H9 (cell line): ENCODE measurements at regions not wholly inside any gene's neighbourhood (a gene's known extent, or its start where the extent isn't known, plus 50 kb on each side); places are given as distances from the start of the nearest gene placed in this dataset.

ENCODE experiments used
- DNase-seq: peaks from one replicate; pipeline ENCODE4 v3.0.0-alpha.2; 2017
- H2AFZ ChIP-seq: one replicate; pipeline ENCODE4 v1.6.1; 2013; ENCODE audit warnings: mild to moderate bottlenecking, low read length, control low read depth, moderate library complexity
- H2AK5ac ChIP-seq: 2 replicates; pipeline ENCODE4 v1.6.1; 2013; ENCODE audit warnings: low read length, control low read depth, mixed read lengths; ENCODE audit not compliant: insufficient read length
- H2BK120ac ChIP-seq: one replicate; pipeline ENCODE4 v1.6.1; 2013; ENCODE audit warnings: low read depth, mild to moderate bottlenecking, low read length, control low read depth, inconsistent platforms; ENCODE audit not compliant: poor library complexity, severe bottlenecking
- H2BK12ac ChIP-seq: 2 replicates; pipeline ENCODE4 v1.6.1; 2013; ENCODE audit warnings: low read length, control low read depth, mixed read lengths, low read depth; ENCODE audit not compliant: insufficient read length
- H2BK15ac ChIP-seq: 2 replicates; pipeline ENCODE4 v1.6.1; 2013; ENCODE audit warnings: low read depth, low read length, control low read depth
- H2BK20ac ChIP-seq: one replicate; pipeline ENCODE4 v1.6.1; 2013; ENCODE audit warnings: low read depth, mild to moderate bottlenecking, low read length, control low read depth, inconsistent platforms; ENCODE audit not compliant: poor library complexity, severe bottlenecking
- H2BK5ac ChIP-seq: 2 replicates; pipeline ENCODE4 v1.6.1; 2013; ENCODE audit warnings: low read length, control low read depth, mixed read lengths; ENCODE audit not compliant: insufficient read length
- H3K14ac ChIP-seq: 2 replicates; pipeline ENCODE4 v1.6.1; 2013; ENCODE audit warnings: low read length, control low read depth; ENCODE audit not compliant: insufficient read depth
- H3K18ac ChIP-seq: 2 replicates; pipeline ENCODE4 v1.6.1; 2013; ENCODE audit warnings: low read depth, mild to moderate bottlenecking, mixed read lengths, low read length, control low read depth; ENCODE audit not compliant: insufficient read length
- H3K23ac ChIP-seq: 2 replicates; pipeline ENCODE4 v1.6.1; 2013; ENCODE audit warnings: low read length, control low read depth, mixed read lengths, low read depth; ENCODE audit not compliant: insufficient read length
- H3K23me2 ChIP-seq: 2 replicates; pipeline ENCODE4 v1.6.1; 2013; ENCODE audit warnings: low read depth, mild to moderate bottlenecking, mixed read lengths, low read length, control low read depth; ENCODE audit not compliant: insufficient read length, poor library complexity, severe bottlenecking
- H3K27ac ChIP-seq: 2 replicates; pipeline ENCODE4 v1.5.1; 2013; ENCODE audit warnings: low read length, control low read depth, mixed read lengths, low read depth; ENCODE audit not compliant: insufficient read length
- H3K27me3 ChIP-seq: 2 replicates; pipeline ENCODE4 v1.6.1; 2013; ENCODE audit warnings: low read length, control low read depth, inconsistent platforms; ENCODE audit not compliant: insufficient read depth
- H3K4ac ChIP-seq: 2 replicates; pipeline ENCODE4 v1.6.1; 2013; ENCODE audit warnings: low read depth, mild to moderate bottlenecking, control low read depth, inconsistent platforms, low read length, moderate library complexity
- H3K4me1 ChIP-seq: 2 replicates; pipeline ENCODE4 v1.6.1; 2013; ENCODE audit warnings: low read length, control low read depth, inconsistent platforms; ENCODE audit not compliant: insufficient read depth
- H3K4me2 ChIP-seq: 2 replicates; pipeline ENCODE4 v1.6.1; 2013; ENCODE audit warnings: low read length, control low read depth, mixed read lengths; ENCODE audit not compliant: insufficient read length, insufficient read depth
- H3K56ac ChIP-seq: 2 replicates; pipeline ENCODE4 v1.6.1; 2013; ENCODE audit warnings: low read depth, mild to moderate bottlenecking, mixed read lengths, low read length, control low read depth; ENCODE audit not compliant: insufficient read length
- H3K79me1 ChIP-seq: 2 replicates; pipeline ENCODE4 v1.6.1; 2013; ENCODE audit warnings: low read depth, mild to moderate bottlenecking, moderate library complexity, low read length, control low read depth, inconsistent platforms; ENCODE audit not compliant: insufficient read depth, poor library complexity, severe bottlenecking
- H3K79me2 ChIP-seq: 2 replicates; pipeline ENCODE4 v1.6.1; 2013; ENCODE audit warnings: low read length, control low read depth, inconsistent platforms; ENCODE audit not compliant: insufficient read depth
- H3K9ac ChIP-seq: 2 replicates; pipeline ENCODE4 v1.6.1; 2013; ENCODE audit warnings: low read length, control low read depth, mixed read lengths; ENCODE audit not compliant: insufficient read length; ENCODE audit errors: extremely low read depth
- H3K9me3 ChIP-seq: one replicate; pipeline ENCODE4 v1.6.1; 2013; ENCODE audit warnings: low read depth, low read length, inconsistent platforms; ENCODE audit not compliant: control insufficient read depth
- H3T11ph ChIP-seq: one replicate; pipeline ENCODE4 v1.6.1; 2013; ENCODE audit warnings: mild to moderate bottlenecking, low read length, control low read depth, inconsistent platforms
- H4K20me1 ChIP-seq: one replicate; pipeline ENCODE4 v1.6.1; 2013; ENCODE audit not compliant: control insufficient read depth, insufficient read length, insufficient read depth
- H4K5ac ChIP-seq: 2 replicates; pipeline ENCODE4 v1.6.1; 2013; ENCODE audit warnings: low read depth, mild to moderate bottlenecking, mixed read lengths, low read length, control low read depth; ENCODE audit not compliant: insufficient read length
- H4K8ac ChIP-seq: replicated peaks from 2 replicates; pipeline ENCODE4 v1.6.1; 2013; ENCODE audit warnings: low read length, control low read depth, mixed read lengths, low read depth; ENCODE audit not compliant: insufficient read length
- H4K91ac ChIP-seq: 2 replicates; pipeline ENCODE4 v1.6.1; 2013; ENCODE audit warnings: low read depth, mild to moderate bottlenecking, moderate library complexity, mixed read lengths, low read length, control low read depth; ENCODE audit not compliant: insufficient read length
- H3K27ac Mint-ChIP-seq, 3 experiments: 2 replicates in 2 of 3; 3 replicates in 1 of 3; pipeline ENCODE4 v1.8.0; 2020 to 2021; ENCODE audit warnings: mixed read lengths in 3 of 3, mild to moderate bottlenecking in 1 of 3, moderate library complexity in 1 of 3
- H3K27me3 Mint-ChIP-seq: 2 replicates; pipeline ENCODE4 v1.8.0; 2021; ENCODE audit warnings: low read depth, mild to moderate bottlenecking, moderate library complexity, mixed read lengths
- H3K36me3 Mint-ChIP-seq, 3 experiments: 2 replicates in 2 of 3; 3 replicates in 1 of 3; pipeline ENCODE4 v1.8.0; 2020 to 2021; ENCODE audit warnings: low read depth in 3 of 3, mixed read lengths in 3 of 3; ENCODE audit not compliant: insufficient read depth in 1 of 3
- H3K4me1 Mint-ChIP-seq, 2 experiments: 2 replicates each; pipeline ENCODE4 v1.8.0; 2020; ENCODE audit warnings: mixed read lengths in 2 of 2
- H3K4me3 Mint-ChIP-seq, 2 experiments: 2 replicates in 1 of 2; 3 replicates in 1 of 2; pipeline ENCODE4 v1.8.0; 2020 to 2021; ENCODE audit warnings: mild to moderate bottlenecking in 2 of 2, mixed read lengths in 2 of 2, moderate library complexity in 1 of 2
- H3K9me3 Mint-ChIP-seq, 2 experiments: 2 replicates in 1 of 2; 3 replicates in 1 of 2; pipeline ENCODE4 v1.8.0; 2020; ENCODE audit warnings: mild to moderate bottlenecking in 2 of 2, mixed read lengths in 2 of 2, moderate library complexity in 1 of 2
- CTCF ChIP-seq: fragments of 200-600 bp; sonication (generic); conservative IDR thresholded peaks from 3 replicates; pipeline ENCODE4 v1.8.0; 2021; ENCODE audit warnings: antibody characterized with exemption, mild to moderate bottlenecking
- WGBS: extraction: QIAGEN DNeasy Blood & Tissue Kit; methylation state at CpG from one replicate; pipeline ENCODE4 v1.1.7; 2013; ENCODE audit warnings: missing lambda C conversion rate, low lambda C conversion rate, mixed read lengths; ENCODE audit not compliant: insufficient read length; ENCODE audit errors: extremely low coverage; 5-methylcytosine and 5-hydroxymethylcytosine counted together

- no peak overlapping the region for H3K27ac Mint-ChIP-seq
- Histone ChIP-seq H3K27me3 (no peaks in the 10 kb centered on the region), H4K8ac (no peak overlapping the region), H2AFZ (no peak overlapping the region), H2BK12ac (no peak overlapping the region), H3K4ac (no peak overlapping the region), H4K91ac (no peak overlapping the region), H4K5ac (no peak overlapping the region), H4K20me1 (no peaks in the 10 kb centered on the region), H2BK5ac (no peak overlapping the region), H3K79me1 (no peaks in the 10 kb centered on the region), H2AK5ac (no peak overlapping the region), H3K14ac (no peak overlapping the region), H3T11ph (no peak overlapping the region), H2BK15ac (no peak overlapping the region), H2BK120ac (no peak overlapping the region), H3K27ac (no peak overlapping the region), H3K56ac (no peak overlapping the region), H3K23ac (no peak overlapping the region), H3K23me2 (no peaks in the 10 kb centered on the region), H3K79me2 (no peaks in the 10 kb centered on the region), H3K9me3 (no peaks in the 10 kb centered on the region), H2BK20ac (no peak overlapping the region), H3K18ac (no peak overlapping the region), H3K4me1 (peaks cover 3% of the 10 kb centered on the region; the same call in 1 of the 2 replicates), H3K9ac (no peak overlapping the region), H3K4me2 (no peak overlapping the region)
- H3K36me3 Mint-ChIP-seq = no peaks in the 10 kb centered on the region
- no peaks in the 10 kb centered on the region; the same call in 1 of the 2 replicates for H3K27me3 Mint-ChIP-seq
- H3K4me1 Mint-ChIP-seq = peaks cover 35 to 41% of the 10 kb centered on the region in 2 experiments
- H3K4me3 Mint-ChIP-seq = no peak overlapping the region
- H3K9me3 Mint-ChIP-seq = no peaks in the 10 kb centered on the region
- no CpG with 5 or more reads among the region's 4 CpGs for WGBS
- TF ChIP-seq CTCF = no peak
- DNase-seq = no peak
Observed at GRCh38 chr16:87239545-87239944, 77.6 kb downstream of the C16orf95 start.
